Erythroblast (primary cell): ENCODE measurements at regions not wholly inside any gene's neighbourhood (a gene's known extent, or its start where the extent isn't known, plus 50 kb on each side); places are given as distances from the start of the nearest gene placed in this dataset.

Experiments used
- GATA1 ChIP-seq: IDR thresholded peaks from 2 replicates; pipeline ENCODE4 v1.6.1; 2011; ENCODE audit warnings: low read depth, mild to moderate bottlenecking, control low read depth, low read length, moderate library complexity
- POLR2A ChIP-seq: IDR thresholded peaks from 2 replicates; pipeline ENCODE4 v1.6.1; 2011; ENCODE audit warnings: mild to moderate bottlenecking, low read length

- no peak for TF ChIP-seq POLR2A
- no peak for TF ChIP-seq GATA1
Observed at GRCh38 chr18:67864677-67865340, 348.3 kb upstream of the DSEL start.
